ENCODE measurements at regions not wholly inside any gene's neighbourhood (a gene's known extent, or its start where the extent isn't known, plus 50 kb on each side); places are given as distances from the start of the nearest gene placed in this dataset.

GRCh38 chr12:60845696-60846095 is 1249.9 kb downstream of the SLC16A7 start (continued):
- peak; percentile 33 for TF ChIP-seq ZBTB33 (IDR thresholded peaks at IDR 0.05)

GRCh38 chr12:60847281-60847680 is 1251.5 kb downstream of the SLC16A7 start:
- Histone ChIP-seq H3K4me3 (ENCODE audit: low read depth in 1 of 3, low read length in 3 of 3) (no peak overlapping the region), H3K27ac (ENCODE audit: low read depth in 1 of 2, low read length in 2 of 2) (no peak overlapping the region), H3K36me3 (ENCODE audit: control insufficient read depth in 4 of 4, insufficient read depth in 3 of 4, low read depth in 1 of 4, low read length in 3 of 4) (no peaks in the 10 kb centered on the region), H3K9ac (ENCODE audit: low read depth in 1 of 2, low read length in 2 of 2) (no peak overlapping the region), H3K27me3 (ENCODE audit: control insufficient read depth in 4 of 4, insufficient read depth in 4 of 4, low read length in 3 of 4) (no peaks in the 10 kb centered on the region), H3K9me3 (ENCODE audit: control insufficient read depth in 4 of 4, low read length in 3 of 4) (no peaks in the 10 kb centered on the region), H3K4me1 (ENCODE audit: control insufficient read depth in 4 of 4, insufficient read depth in 4 of 4, low read length in 3 of 4) (peaks cover 10 to 14% (median 12%) of the 10 kb centered on the region in 4 donors)
- TF ChIP-seq RAD21 (IDR thresholded peaks at IDR 0.05): no peak
- TF ChIP-seq REST (IDR thresholded peaks at IDR 0.05): no peak
- no peak for TF ChIP-seq JUND (IDR thresholded peaks at IDR 0.05)
- TF ChIP-seq RXRA (IDR thresholded peaks at IDR 0.05): no peak
- TF ChIP-seq HNF4A (conservative IDR thresholded peaks at IDR 0.05): no peak
- no peak for TF ChIP-seq TAF1 (conservative IDR thresholded peaks at IDR 0.05)
- no peak for TF ChIP-seq ZBTB33 (IDR thresholded peaks at IDR 0.05)
- no peak for TF ChIP-seq FOXA1 (IDR thresholded peaks at IDR 0.05)
- no peak for TF ChIP-seq ATF3 (IDR thresholded peaks at IDR 0.05)
- TF ChIP-seq EGR1 (IDR thresholded peaks at IDR 0.05; ENCODE audit: low read depth in 2 of 2): no peak
- TF ChIP-seq SP1 (IDR thresholded peaks at IDR 0.05): no peak
- no peak for TF ChIP-seq GABPA (IDR thresholded peaks at IDR 0.05 in 1 of 2, conservative IDR thresholded peaks at IDR 0.05 in 1 of 2)
- TF ChIP-seq CTCF (IDR thresholded peaks at IDR 0.05; ENCODE audit: low read depth, low read length, missing input control): no peak
- TF ChIP-seq MAX (IDR thresholded peaks at IDR 0.05): no peak
- TF ChIP-seq YY1 (IDR thresholded peaks at IDR 0.05): no peak
- no peak for TF ChIP-seq HNF4G (IDR thresholded peaks at IDR 0.05)
- no peak for TF ChIP-seq NR2F2 (IDR thresholded peaks at IDR 0.05)
- TF ChIP-seq FOXA2 (IDR thresholded peaks at IDR 0.05): no peak
- DNase-seq (ENCODE audit: low spot score): no peak
- 80% methylated on average over 4 of the region's 4 CpGs for WGBS
